ENCODE measurements at regions not wholly inside any gene's neighbourhood (a gene's known extent, or its start where the extent isn't known, plus 50 kb on each side); places are given as distances from the start of the nearest gene placed in this dataset.
"Not testable (repeated sequence)": the region's sequence is repeated elsewhere in the genome, so short reads cannot be mapped to it uniquely, and the experiment has no call there.

GRCh38 chr13:105878119-105878700, 657.3 kb downstream of the EFNB2 start:
- intact Hi-C loops (cut with micrococcal nuclease), result no loop called here

DNA sequence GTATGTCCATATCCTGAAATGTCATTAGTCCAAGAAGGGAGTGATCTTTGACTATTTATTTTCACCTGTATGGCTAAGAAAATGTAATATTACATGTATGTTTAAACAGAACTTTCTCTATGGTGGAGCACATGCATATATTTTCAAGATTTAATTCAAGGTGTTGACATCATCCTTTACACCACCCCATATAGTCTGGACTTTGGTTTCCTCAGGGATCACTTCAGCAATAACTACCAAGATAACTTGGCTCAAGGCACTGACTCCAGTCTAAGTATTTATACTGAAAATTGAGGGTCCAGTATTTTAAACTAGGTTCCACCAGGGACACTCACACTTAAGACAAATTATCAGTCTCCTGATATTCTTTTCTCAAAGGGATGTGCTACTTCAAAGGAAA, 660.6 kb downstream of the EFNB2 start:
- intact Hi-C loops (cut with micrococcal nuclease), result no loop called here

- intact Hi-C loops (cut with micrococcal nuclease), result no loop called here
These were observed 663.7 kb downstream of the EFNB2 start for GRCh38 chr13:105871768-105872167.

DNA sequence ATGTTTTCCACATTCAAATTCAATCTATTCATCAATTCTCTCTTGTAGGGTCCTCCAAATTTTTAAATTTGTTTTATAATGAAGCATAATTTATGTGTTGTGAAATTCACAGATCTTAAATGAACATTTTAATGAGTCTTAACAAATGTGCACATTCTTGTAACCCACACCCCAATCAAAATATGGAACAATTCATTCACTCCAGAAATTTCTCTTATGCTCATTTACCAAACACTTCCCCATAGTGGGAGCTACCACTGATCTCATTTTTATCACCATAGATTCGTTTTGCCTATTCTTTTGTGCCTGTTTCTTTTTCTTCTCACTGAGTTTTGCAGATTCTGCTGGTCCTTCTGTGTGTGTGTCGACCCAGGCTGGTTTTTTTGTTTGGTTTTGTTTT, 664.1 kb downstream of the EFNB2 start:
- intact Hi-C loops (cut with micrococcal nuclease), result no loop called here

- intact Hi-C loops (cut with micrococcal nuclease), result no loop called here
These were observed 672.1 kb downstream of the EFNB2 start for GRCh38 chr13:105863300-105863920.

DNA sequence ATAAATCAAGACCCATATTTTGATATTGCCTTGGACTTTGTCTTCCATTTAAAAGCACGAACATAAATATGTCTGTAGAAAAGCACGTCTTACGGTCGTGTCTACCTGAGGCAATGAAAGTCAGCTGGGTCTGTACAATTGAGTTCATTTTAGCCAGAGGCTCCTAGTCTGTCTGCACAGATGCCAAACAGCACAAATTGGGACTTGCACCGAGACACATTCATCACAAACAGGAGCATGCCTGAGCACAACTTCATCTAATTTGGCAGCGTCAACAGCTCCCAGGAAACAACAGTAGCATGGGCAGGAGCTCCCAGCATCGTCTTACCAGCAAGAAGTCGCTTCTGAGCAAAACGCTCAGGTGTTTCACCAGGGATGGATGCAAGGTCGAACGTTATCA, 687.0 kb downstream of the EFNB2 start:
- intact Hi-C loops (cut with micrococcal nuclease), result no loop called here

DNA sequence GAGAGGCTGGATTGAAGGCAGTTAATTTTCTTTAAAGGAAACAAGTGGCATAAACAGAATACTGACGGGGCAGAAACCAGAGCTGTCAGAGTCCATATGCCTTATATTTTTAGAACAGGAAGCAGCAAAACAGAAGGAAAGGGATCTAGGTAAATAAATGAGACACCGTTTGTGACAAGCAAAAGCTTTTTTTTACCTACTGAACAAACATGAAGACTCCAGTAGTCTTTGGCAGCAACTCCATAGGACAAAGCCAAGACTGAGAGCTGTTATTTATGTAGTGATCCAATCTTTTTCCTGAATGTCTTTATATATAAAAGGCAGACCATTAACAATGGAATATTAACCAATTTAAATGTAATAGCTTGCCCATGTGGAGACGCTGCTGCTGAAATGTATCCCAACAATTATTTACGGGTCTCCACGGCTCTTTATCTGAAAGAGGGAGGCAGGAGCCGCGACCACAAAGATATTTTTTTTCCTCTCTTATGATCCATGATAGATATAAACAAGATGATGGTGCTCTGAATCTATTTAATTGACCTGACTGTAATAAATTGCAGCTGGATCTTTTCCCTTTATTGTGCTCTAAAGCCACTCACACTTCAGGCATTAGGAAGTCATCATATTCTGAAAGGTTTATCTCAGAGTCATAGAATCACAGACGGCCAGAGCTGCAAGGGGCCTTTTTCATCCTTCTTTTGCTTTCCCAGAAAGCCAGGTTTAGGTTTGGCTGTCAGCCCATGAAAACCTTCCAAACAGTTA, 687.8 kb downstream of the EFNB2 start:
- intact Hi-C loops (cut with micrococcal nuclease), result no loop called here

- intact Hi-C loops (cut with micrococcal nuclease), result no loop called here
These were observed 688.5 kb downstream of the EFNB2 start for GRCh38 chr13:105846923-105847322.

DNA sequence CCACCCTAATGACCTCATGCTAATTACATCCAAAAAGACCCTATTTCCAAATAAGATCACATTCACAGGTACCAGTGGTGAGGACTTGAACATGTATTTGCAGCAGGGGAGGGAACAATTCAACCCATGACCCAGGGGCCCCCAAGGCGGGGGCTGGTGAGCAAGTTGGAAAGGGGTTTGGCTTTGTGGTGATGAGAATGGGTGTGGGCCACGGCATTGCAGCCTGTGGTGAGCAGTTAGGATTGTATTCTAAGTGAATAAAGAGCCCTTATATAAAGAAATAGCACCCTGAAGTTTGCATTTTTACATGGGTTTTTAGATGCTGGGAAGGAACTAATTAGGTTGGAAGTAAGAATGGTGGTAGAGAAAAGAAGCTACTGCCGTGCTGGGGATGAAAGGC, 694.2 kb downstream of the EFNB2 start:
- intact Hi-C loops (cut with micrococcal nuclease), result no loop called here

GRCh38 chr13:105838231-105838630, 697.2 kb downstream of the EFNB2 start:
- intact Hi-C loops (cut with micrococcal nuclease), result no loop called here

- intact Hi-C loops (cut with micrococcal nuclease), result not testable (repeated sequence)
These were observed 698.2 kb downstream of the EFNB2 start for GRCh38 chr13:105837295-105837694.

- intact Hi-C loops (cut with micrococcal nuclease), result no loop called here
These were observed 704.6 kb downstream of the EFNB2 start for GRCh38 chr13:105830821-105831220.

DNA sequence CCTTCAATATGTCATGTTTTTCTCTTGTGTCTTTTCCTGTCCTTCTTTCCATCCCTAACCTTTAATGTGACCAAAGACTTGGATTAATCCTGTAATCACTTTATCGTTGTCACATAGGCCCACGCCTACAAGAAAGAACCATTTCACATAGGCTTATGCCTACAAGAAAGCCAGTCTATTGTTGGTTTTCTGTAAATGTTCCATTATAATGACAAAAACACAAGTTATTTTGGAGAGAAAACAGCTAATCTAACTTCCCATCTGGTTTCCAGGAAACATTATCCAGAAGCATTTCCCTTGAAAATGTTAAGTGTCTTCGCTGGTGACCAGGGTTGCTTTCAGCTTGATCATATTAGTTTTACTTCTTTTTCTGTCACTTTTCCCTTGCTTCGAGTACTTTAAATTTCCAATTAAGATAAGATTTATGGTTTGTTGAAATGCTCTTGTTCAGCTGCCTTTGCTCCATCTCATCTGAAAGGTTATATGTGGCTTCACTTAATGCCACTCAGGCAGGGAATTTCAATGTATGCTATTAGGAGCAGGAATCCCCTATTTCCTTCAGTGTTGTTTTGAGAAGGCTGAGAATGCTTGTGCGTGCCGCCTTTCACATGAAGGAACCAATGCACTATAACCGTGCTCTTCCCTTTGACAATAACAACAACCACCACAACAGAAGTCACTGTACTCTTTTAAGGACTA, 708.2 kb downstream of the EFNB2 start:
- intact Hi-C loops (cut with micrococcal nuclease), result no loop called here

- intact Hi-C loops (cut with micrococcal nuclease), result no loop called here
These were observed 710.4 kb downstream of the EFNB2 start for GRCh38 chr13:105825071-105825470.

- intact Hi-C loops (cut with micrococcal nuclease), result no loop called here
These were observed 714.1 kb downstream of the EFNB2 start for GRCh38 chr13:105821337-105821736.

DNA sequence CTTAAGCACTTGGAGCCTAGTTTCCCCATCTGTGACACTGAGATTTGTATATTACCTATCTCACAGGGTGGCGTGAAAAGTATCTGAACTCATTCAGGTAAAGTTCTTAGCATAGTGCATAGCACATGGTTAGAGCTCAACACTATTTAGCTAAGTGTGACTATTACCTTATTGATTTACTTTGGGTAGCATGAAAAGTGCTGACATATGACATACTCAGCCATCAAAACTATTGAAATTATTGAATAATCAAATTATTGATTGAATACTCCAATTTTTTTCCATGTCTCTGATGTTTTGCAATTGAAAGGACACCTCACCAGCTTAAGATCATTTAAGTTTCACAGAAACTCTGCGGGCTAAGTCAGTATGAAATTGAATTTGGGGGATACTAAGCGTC, 715.0 kb downstream of the EFNB2 start:
- intact Hi-C loops (cut with micrococcal nuclease), result no loop called here

GRCh38 chr13:105817498-105817897, 718.0 kb downstream of the EFNB2 start:
- intact Hi-C loops (cut with micrococcal nuclease), result no loop called here

DNA sequence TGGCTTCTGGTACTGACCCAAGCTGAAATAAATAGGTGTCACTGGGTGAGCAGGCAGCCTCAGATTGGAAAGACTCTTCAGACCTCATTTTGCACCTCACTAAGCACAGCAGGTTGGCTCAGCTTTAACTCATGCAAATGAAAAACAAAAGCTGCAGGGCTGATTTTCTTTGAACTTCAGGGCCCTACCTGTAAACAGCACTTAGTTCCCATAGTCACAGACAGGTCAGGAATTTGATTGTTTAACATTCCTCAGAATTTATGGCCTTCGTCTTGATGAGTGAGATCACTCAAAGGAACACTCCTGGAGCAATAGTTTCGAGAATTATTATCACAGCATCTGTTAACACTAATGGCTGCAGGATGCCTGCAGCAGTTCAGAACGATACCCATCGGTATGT, 718.5 kb downstream of the EFNB2 start:
- intact Hi-C loops (cut with micrococcal nuclease), result no loop called here

GRCh38 chr13:105814902-105815250, 720.6 kb downstream of the EFNB2 start:
- intact Hi-C loops (cut with micrococcal nuclease), result no loop called here

- intact Hi-C loops (cut with micrococcal nuclease), result no loop called here
These were observed 721.1 kb downstream of the EFNB2 start for GRCh38 chr13:105814219-105814901.

DNA sequence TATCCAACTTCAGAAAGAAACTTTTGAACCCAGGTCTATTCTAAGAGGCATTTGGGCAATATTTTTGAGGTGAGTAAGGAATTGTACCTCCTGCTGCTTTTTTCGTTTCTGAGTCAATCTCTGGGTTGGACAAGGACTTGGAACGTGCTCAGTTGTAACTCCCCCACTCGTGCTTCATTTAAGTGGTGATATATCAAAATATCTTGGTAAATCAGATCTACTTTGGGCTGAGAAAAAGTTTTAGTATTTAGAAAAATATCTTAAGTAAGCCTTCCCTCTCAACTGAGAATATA, 728.9 kb downstream of the EFNB2 start:
- intact Hi-C loops (cut with micrococcal nuclease), result no loop called here
